Neural cell (in vitro differentiated cells): ENCODE measurements at regions not wholly inside any gene's neighbourhood (a gene's known extent, or its start where the extent isn't known, plus 50 kb on each side); places are given as distances from the start of the nearest gene placed in this dataset.

ENCODE experiments used
- H2AFZ ChIP-seq: fragments of 200-600, 300-800 bp; sonication (generic), shearing (Covaris generic); 2 replicates; pipeline ENCODE4 v1.6.0; 2014; ENCODE audit warnings: low read depth, mild to moderate bottlenecking, antibody characterized with exemption, low read length, moderate library complexity
- H3F3A ChIP-seq: fragments of 200-600 bp; shearing (Covaris generic); 2 replicates; pipeline ENCODE4 v1.6.1; 2016; ENCODE audit warnings: mild to moderate bottlenecking, moderate library complexity, mixed read lengths, antibody characterized with exemption, low read length; ENCODE audit not compliant: insufficient read depth, poor library complexity, severe bottlenecking
- H3K27ac ChIP-seq: fragments of 200-600, 300-800 bp; sonication (generic), shearing (Covaris generic); 2 replicates; pipeline ENCODE4 v1.5.1; 2014; ENCODE audit warnings: mild to moderate bottlenecking, low read length, moderate library complexity
- H3K27me3 ChIP-seq: fragments of 300-800, 200-600 bp; sonication (generic), shearing (Covaris generic); 2 replicates; pipeline ENCODE4 v1.6.0; 2014; ENCODE audit warnings: mild to moderate bottlenecking, low read depth, low read length, moderate library complexity; ENCODE audit not compliant: insufficient read depth
- H3K36me3 ChIP-seq: fragments of 300-800, 200-600 bp; sonication (generic), shearing (Covaris generic); 2 replicates; pipeline ENCODE4 v1.5.1; 2014; ENCODE audit warnings: mild to moderate bottlenecking, antibody characterized with exemption, low read length, moderate library complexity; ENCODE audit not compliant: insufficient read depth
- H3K4me2 ChIP-seq: fragments of 300-800, 200-600 bp; sonication (generic), shearing (Covaris generic); 2 replicates; pipeline ENCODE4 v1.6.0; 2014; ENCODE audit warnings: mild to moderate bottlenecking, low read length
- H3K4me3 ChIP-seq: fragments of 300-800, 200-600 bp; sonication (generic), shearing (Covaris generic); 2 replicates; pipeline ENCODE4 v1.5.1; 2014; ENCODE audit warnings: mild to moderate bottlenecking, low read length, moderate library complexity
- H3K79me2 ChIP-seq: fragments of 200-600 bp; shearing (Covaris generic); replicated peaks from 2 replicates; pipeline ENCODE4 v1.6.0; 2014; ENCODE audit warnings: mild to moderate bottlenecking, low read length, moderate library complexity; ENCODE audit not compliant: insufficient read depth
- H3K9ac ChIP-seq: fragments of 300-800, 200-600 bp; sonication (generic), shearing (Covaris generic); 2 replicates; pipeline ENCODE4 v1.6.1; 2016; ENCODE audit warnings: mild to moderate bottlenecking, low read length, mixed read lengths
- H3K9me2 ChIP-seq: fragments of 200-600 bp; shearing (Covaris generic); 2 replicates; pipeline ENCODE4 v1.6.1; 2016; ENCODE audit warnings: mild to moderate bottlenecking, low read length, mixed read lengths; ENCODE audit not compliant: insufficient read depth
- H3K9me3 ChIP-seq: fragments of 200-600, 300-800 bp; sonication (generic), shearing (Covaris generic); 2 replicates; pipeline ENCODE4 v1.6.1; 2016; ENCODE audit warnings: mild to moderate bottlenecking, mixed run types, low read length, moderate library complexity, mixed read lengths
- H4K20me1 ChIP-seq: fragments of 200-600 bp; shearing (Covaris generic); 2 replicates; pipeline ENCODE4 v1.6.1; 2016; ENCODE audit warnings: mild to moderate bottlenecking, mixed run types; ENCODE audit not compliant: insufficient read depth
- CTCF ChIP-seq: fragments of 450-650 bp; IDR thresholded peaks from 2 replicates; pipeline ENCODE4 v1.5.1; 2014; ENCODE audit warnings: antibody characterized with exemption, mild to moderate bottlenecking, moderate library complexity; ENCODE audit not compliant: poor library complexity, severe bottlenecking
- EP300 ChIP-seq: fragments of 450-650 bp; conservative IDR thresholded peaks from 2 replicates; pipeline ENCODE4 v1.6.1; 2014; ENCODE audit warnings: antibody characterized with exemption, mild to moderate bottlenecking, moderate library complexity; ENCODE audit not compliant: poor library complexity, severe bottlenecking
- EZH2 ChIP-seq: fragments of 200-600, 300-800 bp; shearing (Covaris generic), sonication (generic); IDR thresholded peaks from 2 replicates; pipeline ENCODE4 v1.6.1; 2014; ENCODE audit warnings: antibody characterized with exemption, low read length, borderline replicate concordance, mild to moderate bottlenecking; ENCODE audit not compliant: insufficient read depth, poor library complexity, severe bottlenecking
- MXI1 ChIP-seq: fragments of 450-650 bp; conservative IDR thresholded peaks from 2 replicates; pipeline ENCODE4 v1.6.1; 2014; ENCODE audit warnings: antibody characterized with exemption, mild to moderate bottlenecking; ENCODE audit not compliant: poor library complexity, severe bottlenecking
- POLR2AphosphoS5 ChIP-seq: IDR thresholded peaks from 2 replicates; pipeline ENCODE4 v1.6.1; 2012
- RAD21 ChIP-seq: fragments of 450-650 bp; conservative IDR thresholded peaks from 2 replicates; pipeline ENCODE4 v1.6.1; 2014; ENCODE audit warnings: antibody characterized with exemption, mild to moderate bottlenecking, moderate library complexity
- SMC3 ChIP-seq: fragments of 450-650 bp; conservative IDR thresholded peaks from 2 replicates; pipeline ENCODE4 v1.6.1; 2014; ENCODE audit warnings: antibody characterized with exemption, mild to moderate bottlenecking, moderate library complexity; ENCODE audit not compliant: poor library complexity
- TAF1 ChIP-seq: IDR thresholded peaks from 2 replicates; pipeline ENCODE4 v1.6.1; 2012; ENCODE audit warnings: low read depth
- TF ChIP-seq, protein P1 (sequence below): IDR thresholded peaks from 2 replicates; pipeline ENCODE4 v1.6.1; 2012; ENCODE audit warnings: borderline replicate concordance

DNA sequence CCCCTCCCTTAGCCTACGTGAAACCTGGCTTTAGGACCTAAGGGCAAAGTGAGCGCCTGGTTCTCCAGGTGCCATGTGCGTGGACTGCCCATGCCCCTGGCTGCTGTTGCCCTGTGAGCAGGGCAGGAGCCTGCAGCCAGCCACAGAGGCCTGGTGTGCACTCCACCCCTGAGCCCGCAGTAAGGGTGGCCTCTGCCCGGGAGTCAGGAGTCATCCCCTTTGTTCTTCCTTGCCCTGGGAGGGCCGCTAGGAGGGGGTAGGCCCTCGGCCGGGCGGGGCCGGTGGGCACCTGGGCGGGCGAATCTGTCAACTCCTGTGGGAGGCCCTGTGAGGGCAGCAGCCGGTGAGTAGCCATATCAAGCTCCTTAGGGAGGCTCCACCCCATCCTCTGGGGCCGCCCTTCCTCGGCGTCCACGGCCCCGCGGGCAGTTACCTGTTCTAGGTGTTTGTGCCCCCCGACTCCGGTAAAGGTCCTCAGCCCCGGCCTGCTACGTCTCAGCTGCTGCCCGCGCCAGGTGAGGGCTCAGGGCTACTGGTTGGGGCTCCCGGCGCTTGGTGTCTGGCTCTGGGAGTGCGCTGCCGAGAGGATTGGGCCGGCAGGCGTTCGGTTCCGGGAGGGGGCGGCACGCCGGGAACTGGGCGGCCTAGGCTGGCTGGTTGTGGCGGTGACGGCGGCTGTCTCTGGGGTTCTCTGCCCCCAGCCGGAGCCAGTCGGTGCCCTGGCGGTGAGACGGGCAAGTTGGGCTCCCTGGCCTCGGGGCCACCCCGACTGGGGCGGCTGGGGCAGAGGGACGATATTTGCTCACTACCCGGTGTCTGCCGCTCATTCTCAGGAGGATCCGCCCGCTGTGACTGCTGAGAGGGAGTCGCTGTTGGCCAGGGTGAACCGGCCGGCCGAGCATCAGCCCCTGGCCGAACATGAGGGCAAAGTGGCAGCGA is 1060.2 kb downstream of the TECRL start:
- H3K79me2 ChIP-seq = no peaks in the 10 kb centered on the region
- no peak overlapping the region for H3K4me2 ChIP-seq

GRCh38 chr4:63325140-63325539 is 1084.1 kb downstream of the TECRL start:
- H3K9me3 ChIP-seq = no peaks in the 10 kb centered on the region
- H3K79me2 ChIP-seq = no peaks in the 10 kb centered on the region
- H3K9ac ChIP-seq = no peak overlapping the region
- no peak overlapping the region for H2AFZ ChIP-seq
- H3K4me2 ChIP-seq = no peak overlapping the region
- no peak overlapping the region for H3K4me3 ChIP-seq
- no peak overlapping the region for H3K27ac ChIP-seq
- no peaks in the 10 kb centered on the region for H3F3A ChIP-seq
- no peaks in the 10 kb centered on the region for H3K27me3 ChIP-seq
- no peaks in the 10 kb centered on the region for H3K36me3 ChIP-seq
- no peaks in the 10 kb centered on the region for H3K9me2 ChIP-seq
- H4K20me1 ChIP-seq = no peaks in the 10 kb centered on the region
- TF ChIP-seq RAD21 = no peak
- TF ChIP-seq SMC3 = no peak
- no peak for TF ChIP-seq POLR2AphosphoS5
- TF ChIP-seq, protein P1, sequence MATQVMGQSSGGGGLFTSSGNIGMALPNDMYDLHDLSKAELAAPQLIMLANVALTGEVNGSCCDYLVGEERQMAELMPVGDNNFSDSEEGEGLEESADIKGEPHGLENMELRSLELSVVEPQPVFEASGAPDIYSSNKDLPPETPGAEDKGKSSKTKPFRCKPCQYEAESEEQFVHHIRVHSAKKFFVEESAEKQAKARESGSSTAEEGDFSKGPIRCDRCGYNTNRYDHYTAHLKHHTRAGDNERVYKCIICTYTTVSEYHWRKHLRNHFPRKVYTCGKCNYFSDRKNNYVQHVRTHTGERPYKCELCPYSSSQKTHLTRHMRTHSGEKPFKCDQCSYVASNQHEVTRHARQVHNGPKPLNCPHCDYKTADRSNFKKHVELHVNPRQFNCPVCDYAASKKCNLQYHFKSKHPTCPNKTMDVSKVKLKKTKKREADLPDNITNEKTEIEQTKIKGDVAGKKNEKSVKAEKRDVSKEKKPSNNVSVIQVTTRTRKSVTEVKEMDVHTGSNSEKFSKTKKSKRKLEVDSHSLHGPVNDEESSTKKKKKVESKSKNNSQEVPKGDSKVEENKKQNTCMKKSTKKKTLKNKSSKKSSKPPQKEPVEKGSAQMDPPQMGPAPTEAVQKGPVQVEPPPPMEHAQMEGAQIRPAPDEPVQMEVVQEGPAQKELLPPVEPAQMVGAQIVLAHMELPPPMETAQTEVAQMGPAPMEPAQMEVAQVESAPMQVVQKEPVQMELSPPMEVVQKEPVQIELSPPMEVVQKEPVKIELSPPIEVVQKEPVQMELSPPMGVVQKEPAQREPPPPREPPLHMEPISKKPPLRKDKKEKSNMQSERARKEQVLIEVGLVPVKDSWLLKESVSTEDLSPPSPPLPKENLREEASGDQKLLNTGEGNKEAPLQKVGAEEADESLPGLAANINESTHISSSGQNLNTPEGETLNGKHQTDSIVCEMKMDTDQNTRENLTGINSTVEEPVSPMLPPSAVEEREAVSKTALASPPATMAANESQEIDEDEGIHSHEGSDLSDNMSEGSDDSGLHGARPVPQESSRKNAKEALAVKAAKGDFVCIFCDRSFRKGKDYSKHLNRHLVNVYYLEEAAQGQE = no peak
- TF ChIP-seq CTCF = no peak
- TF ChIP-seq TAF1 = no peak
- no peak for TF ChIP-seq EZH2

More for the DNA sequence above, 1060.2 kb downstream of the TECRL start:
- no peaks in the 10 kb centered on the region for H3K36me3 ChIP-seq
- H3K4me3 ChIP-seq = no peak overlapping the region
- H3K27ac ChIP-seq = no peak overlapping the region
- H4K20me1 ChIP-seq = no peaks in the 10 kb centered on the region
- H3K9me3 ChIP-seq = no peaks in the 10 kb centered on the region
- H3K9ac ChIP-seq = no peak overlapping the region
- no peaks in the 10 kb centered on the region for H3K9me2 ChIP-seq
- H3F3A ChIP-seq = no peaks in the 10 kb centered on the region
- H2AFZ ChIP-seq = no peak overlapping the region
- TF ChIP-seq TAF1 = no peak
- no peak for TF ChIP-seq POLR2AphosphoS5
- no peak for TF ChIP-seq SMC3
- TF ChIP-seq, protein P1 = no peak
- no peak for TF ChIP-seq EP300
- TF ChIP-seq MXI1 = no peak
- TF ChIP-seq CTCF = no peak
- TF ChIP-seq RAD21 = no peak
- TF ChIP-seq EZH2 = no peak
- H3K27me3 ChIP-seq = no peaks in the 10 kb centered on the region
